Loucy (cell line): ENCODE measurements at regions not wholly inside any gene's neighbourhood (a gene's known extent, or its start where the extent isn't known, plus 50 kb on each side); places are given as distances from the start of the nearest gene placed in this dataset.

Experiments used
- CTCF ChIP-seq: fragments of 200-600 bp; sonication (generic); conservative IDR thresholded peaks from 2 replicates; pipeline ENCODE4 v1.5.1; 2014; ENCODE audit warnings: mild to moderate bottlenecking, antibody characterized with exemption, low read length
- EZH2phosphoT487 ChIP-seq: fragments of 200-600 bp; IDR thresholded peaks from 2 replicates; pipeline ENCODE4 v1.6.1; 2018; ENCODE audit warnings: antibody characterized with exemption, mild to moderate bottlenecking, moderate library complexity, borderline replicate concordance

- TF ChIP-seq CTCF (no peak), EZH2phosphoT487 (no peak)
Measured at GRCh38 chr2:129478902-129479517, 500.5 kb upstream of the RAB6C start.
